ENCODE measurements at regions not wholly inside any gene's neighbourhood (a gene's known extent, or its start where the extent isn't known, plus 50 kb on each side); places are given as distances from the start of the nearest gene placed in this dataset.

GRCh38 chr6:47157653-47158219, 115.6 kb upstream of the ADGRF1 start (continued):
- TF ChIP-seq E4F1 (CRISPR knock-in tag; IDR thresholded peaks at IDR 0.05; ENCODE audit: borderline replicate concordance), result no peak

GRCh38 chr6:47157063-47157462, 114.9 kb upstream of the ADGRF1 start:
- ChIA-PET POLR2A (no interaction called here), CTCF (ENCODE audit: low intra/inter-chr PET ratio) (no interaction called here)
- WGBS (ENCODE audit: insufficient coverage, low coverage, missing lambda C conversion rate), result 27% methylated on average over 1 of the region's 1 CpG
- intact Hi-C loops (cut with micrococcal nuclease) (no loop called here), in situ Hi-C loops (cut with MboI) (no loop called here)
- H3K9me3 ChIP-seq (replicated peaks; ENCODE audit: control insufficient read depth, insufficient read depth, low read depth, low read length), result no peaks in the 10 kb centered on the region
- no peaks in the 10 kb centered on the region for H3K9me1 ChIP-seq (ENCODE audit: control insufficient read depth, insufficient read depth, low read length)
- ATAC-seq (no peak), DNase-seq (ENCODE audit: extremely low read depth in 1 of 4, low spot score in 3 of 4) (no peak), FAIRE-seq (no peak)
- no peak overlapping the region for H3K9ac ChIP-seq (ENCODE audit: insufficient read depth in 1 of 2, low read depth in 2 of 2, low read length in 2 of 2)
- H4K20me1 ChIP-seq (replicated peaks; ENCODE audit: control insufficient read depth, insufficient read depth, low read length), result no peaks in the 10 kb centered on the region
- H3K27ac ChIP-seq (ENCODE audit: extremely low read depth, low read depth, low read length), result no peak overlapping the region
- no peaks in the 10 kb centered on the region for H3K79me2 ChIP-seq (ENCODE audit: control insufficient read depth, insufficient read depth, low read length)
- no peak overlapping the region for H2AFZ ChIP-seq (ENCODE audit: low read depth, low read length)
- no TSS peak for BruUV-seq (replicated peaks)
- no peaks in the 10 kb centered on the region for H3K36me3 ChIP-seq (ENCODE audit: control insufficient read depth, insufficient read depth, low read length)
- H3K4me3 ChIP-seq, result no peak overlapping the region
- H3K27me3 ChIP-seq (ENCODE audit: control insufficient read depth in 2 of 2, insufficient read depth in 2 of 2, low read length in 2 of 2), result peaks cover 17 to 18% of the 10 kb centered on the region in 2 experiments
- no peaks in the 10 kb centered on the region for H3K4me1 ChIP-seq (replicated peaks in 1 of 2; ENCODE audit: control insufficient read depth in 2 of 2, insufficient read depth in 2 of 2, low read length in 2 of 2)
- no peak overlapping the region for H3K4me2 ChIP-seq (ENCODE audit: insufficient read depth, low read length)
- TF ChIP-seq DNMT1 (IDR thresholded peaks at IDR 0.05) (no peak), ZFP36 (IDR thresholded peaks at IDR 0.05; ENCODE audit: low read depth, low read length, partially characterized antibody) (no peak), SMAD3 (CRISPR knock-in tag; conservative IDR thresholded peaks at IDR 0.05) (no peak), RFX1 (IDR thresholded peaks at IDR 0.05) (no peak), ZNF740 (CRISPR knock-in tag; IDR thresholded peaks at IDR 0.05) (no peak), ZNF740 (tag; IDR thresholded peaks at IDR 0.05) (no peak), TSHZ1 (CRISPR knock-in tag; IDR thresholded peaks at IDR 0.05) (no peak), KLF6 (CRISPR knock-in tag; IDR thresholded peaks at IDR 0.05; ENCODE audit: borderline replicate concordance) (no peak), SMARCA4 (IDR thresholded peaks at IDR 0.05) (no peak), ARID3A (IDR thresholded peaks at IDR 0.05; ENCODE audit: borderline replicate concordance, low read depth, low read length) (no peak)
